ENCODE measurements at regions not wholly inside any gene's neighbourhood (a gene's known extent, or its start where the extent isn't known, plus 50 kb on each side); places are given as distances from the start of the nearest gene placed in this dataset.

GRCh38 chr10:23630376-23630775 is 191.5 kb downstream of the OTUD1 start:
- BruUV-seq (replicated peaks) = no TSS peak
- Histone ChIP-seq H3K4me3 (ENCODE audit: low read depth in 2 of 2, low read length in 2 of 2) (no peak overlapping the region), H3K4me1 (ENCODE audit: control insufficient read depth, insufficient read depth, low read length) (no peaks in the 10 kb centered on the region), H3K27ac (ENCODE audit: low read length) (no peak overlapping the region), H3K9me3 (ENCODE audit: control insufficient read depth, insufficient read depth, low read depth, low read length) (no peaks in the 10 kb centered on the region), H3K27me3 (ENCODE audit: control insufficient read depth, insufficient read depth, low read length) (no peaks in the 10 kb centered on the region), H3K36me3 (ENCODE audit: control insufficient read depth, insufficient read depth, low read length) (no peaks in the 10 kb centered on the region)
- ATAC-seq = no peak
- POLR2A ChIA-PET = no interaction called here
- intact Hi-C loops (cut with micrococcal nuclease; ENCODE audit: unreplicated experiment) (no loop called here), in situ Hi-C loops (cut with HindIII; ENCODE audit: low pct_unique_long_range_greater_than_20kb, low sequenced_read_pairs) (no loop called here)
- no peak for DNase-seq (ENCODE audit: low read depth, low spot score)
- CTCF ChIA-PET = no interaction called here
- no peak for TF ChIP-seq TCF7L2 (IDR thresholded peaks at IDR 0.05; ENCODE audit: low read depth, low read length)
- TF ChIP-seq, protein P1, sequence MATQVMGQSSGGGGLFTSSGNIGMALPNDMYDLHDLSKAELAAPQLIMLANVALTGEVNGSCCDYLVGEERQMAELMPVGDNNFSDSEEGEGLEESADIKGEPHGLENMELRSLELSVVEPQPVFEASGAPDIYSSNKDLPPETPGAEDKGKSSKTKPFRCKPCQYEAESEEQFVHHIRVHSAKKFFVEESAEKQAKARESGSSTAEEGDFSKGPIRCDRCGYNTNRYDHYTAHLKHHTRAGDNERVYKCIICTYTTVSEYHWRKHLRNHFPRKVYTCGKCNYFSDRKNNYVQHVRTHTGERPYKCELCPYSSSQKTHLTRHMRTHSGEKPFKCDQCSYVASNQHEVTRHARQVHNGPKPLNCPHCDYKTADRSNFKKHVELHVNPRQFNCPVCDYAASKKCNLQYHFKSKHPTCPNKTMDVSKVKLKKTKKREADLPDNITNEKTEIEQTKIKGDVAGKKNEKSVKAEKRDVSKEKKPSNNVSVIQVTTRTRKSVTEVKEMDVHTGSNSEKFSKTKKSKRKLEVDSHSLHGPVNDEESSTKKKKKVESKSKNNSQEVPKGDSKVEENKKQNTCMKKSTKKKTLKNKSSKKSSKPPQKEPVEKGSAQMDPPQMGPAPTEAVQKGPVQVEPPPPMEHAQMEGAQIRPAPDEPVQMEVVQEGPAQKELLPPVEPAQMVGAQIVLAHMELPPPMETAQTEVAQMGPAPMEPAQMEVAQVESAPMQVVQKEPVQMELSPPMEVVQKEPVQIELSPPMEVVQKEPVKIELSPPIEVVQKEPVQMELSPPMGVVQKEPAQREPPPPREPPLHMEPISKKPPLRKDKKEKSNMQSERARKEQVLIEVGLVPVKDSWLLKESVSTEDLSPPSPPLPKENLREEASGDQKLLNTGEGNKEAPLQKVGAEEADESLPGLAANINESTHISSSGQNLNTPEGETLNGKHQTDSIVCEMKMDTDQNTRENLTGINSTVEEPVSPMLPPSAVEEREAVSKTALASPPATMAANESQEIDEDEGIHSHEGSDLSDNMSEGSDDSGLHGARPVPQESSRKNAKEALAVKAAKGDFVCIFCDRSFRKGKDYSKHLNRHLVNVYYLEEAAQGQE (IDR thresholded peaks at IDR 0.05; ENCODE audit: insufficient read depth in 1 of 2, low read depth in 2 of 2, low read length in 1 of 2) = no peak
- no peak for TF ChIP-seq SIN3A (IDR thresholded peaks at IDR 0.05; ENCODE audit: borderline replicate concordance, insufficient read depth, low read depth, low read length)
- no peak for TF ChIP-seq POLR2AphosphoS5 (IDR thresholded peaks at IDR 0.05; ENCODE audit: low read depth, low read length)
- TF ChIP-seq, protein P2, sequence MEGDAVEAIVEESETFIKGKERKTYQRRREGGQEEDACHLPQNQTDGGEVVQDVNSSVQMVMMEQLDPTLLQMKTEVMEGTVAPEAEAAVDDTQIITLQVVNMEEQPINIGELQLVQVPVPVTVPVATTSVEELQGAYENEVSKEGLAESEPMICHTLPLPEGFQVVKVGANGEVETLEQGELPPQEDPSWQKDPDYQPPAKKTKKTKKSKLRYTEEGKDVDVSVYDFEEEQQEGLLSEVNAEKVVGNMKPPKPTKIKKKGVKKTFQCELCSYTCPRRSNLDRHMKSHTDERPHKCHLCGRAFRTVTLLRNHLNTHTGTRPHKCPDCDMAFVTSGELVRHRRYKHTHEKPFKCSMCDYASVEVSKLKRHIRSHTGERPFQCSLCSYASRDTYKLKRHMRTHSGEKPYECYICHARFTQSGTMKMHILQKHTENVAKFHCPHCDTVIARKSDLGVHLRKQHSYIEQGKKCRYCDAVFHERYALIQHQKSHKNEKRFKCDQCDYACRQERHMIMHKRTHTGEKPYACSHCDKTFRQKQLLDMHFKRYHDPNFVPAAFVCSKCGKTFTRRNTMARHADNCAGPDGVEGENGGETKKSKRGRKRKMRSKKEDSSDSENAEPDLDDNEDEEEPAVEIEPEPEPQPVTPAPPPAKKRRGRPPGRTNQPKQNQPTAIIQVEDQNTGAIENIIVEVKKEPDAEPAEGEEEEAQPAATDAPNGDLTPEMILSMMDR (IDR thresholded peaks at IDR 0.05) = no peak

GRCh38 chr10:23630885-23631284 is 192.0 kb downstream of the OTUD1 start:
- intact Hi-C loops (cut with micrococcal nuclease; ENCODE audit: unreplicated experiment) = no loop called here

More at GRCh38 chr10:23630885-23631284, 192.0 kb downstream of the OTUD1 start:
- Histone ChIP-seq H3K4me1 (ENCODE audit: control insufficient read depth, insufficient read depth, low read length) (no peaks in the 10 kb centered on the region), H3K9me3 (ENCODE audit: control insufficient read depth, insufficient read depth, low read depth, low read length) (no peaks in the 10 kb centered on the region), H3K27ac (ENCODE audit: low read length) (no peak overlapping the region), H3K4me3 (ENCODE audit: low read depth in 2 of 2, low read length in 2 of 2) (no peak overlapping the region), H3K27me3 (ENCODE audit: control insufficient read depth, insufficient read depth, low read length) (no peaks in the 10 kb centered on the region), H3K36me3 (ENCODE audit: control insufficient read depth, insufficient read depth, low read length) (no peaks in the 10 kb centered on the region)
- ChIA-PET POLR2A (no interaction called here), CTCF (no interaction called here)
- in situ Hi-C loops (cut with HindIII; ENCODE audit: low pct_unique_long_range_greater_than_20kb, low sequenced_read_pairs) = no loop called here
- no peak for DNase-seq (ENCODE audit: low read depth, low spot score)
- TF ChIP-seq SIN3A (IDR thresholded peaks at IDR 0.05; ENCODE audit: borderline replicate concordance, insufficient read depth, low read depth, low read length) (no peak), TCF7L2 (IDR thresholded peaks at IDR 0.05; ENCODE audit: low read depth, low read length) (no peak), POLR2AphosphoS5 (IDR thresholded peaks at IDR 0.05; ENCODE audit: low read depth, low read length) (no peak)
- TF ChIP-seq, protein P2 (IDR thresholded peaks at IDR 0.05) = no peak
- TF ChIP-seq, protein P1 (IDR thresholded peaks at IDR 0.05; ENCODE audit: insufficient read depth in 1 of 2, low read depth in 2 of 2, low read length in 1 of 2) = no peak
- no TSS peak for BruUV-seq (replicated peaks)
- no peak for ATAC-seq
